ENCODE measurements at regions not wholly inside any gene's neighbourhood (a gene's known extent, or its start where the extent isn't known, plus 50 kb on each side); places are given as distances from the start of the nearest gene placed in this dataset.

- Histone ChIP-seq H3K27me3 (no peaks in the 10 kb centered on the region), H3K4me1 (ENCODE audit: insufficient read depth) (no peaks in the 10 kb centered on the region), H3K36me3 (no peaks in the 10 kb centered on the region), H3K9me3 (no peaks in the 10 kb centered on the region), H3K27ac (no peak overlapping the region), H3K4me3 (no peak overlapping the region)
- TF ChIP-seq CTCF (IDR thresholded peaks at IDR 0.05) (no peak), POLR2A (IDR thresholded peaks at IDR 0.05) (no peak), EP300 (IDR thresholded peaks at IDR 0.05) (no peak)
- 89 to 94% (median 91%) methylated on average over 8 of the region's 8 CpGs for WGBS, 3 donors
- no peak for DNase-seq
- intact Hi-C loops (cut with DNase I), result loop anchor here in 3 of 4 donors (2.0 to 5.0 kb wide), 3 partner anchors 217 to 222 kb away; no protein-coding TSS in a partner anchor
Observed at GRCh38 chr2:158900345-158900744, 68.1 kb upstream of the TANC1 start.

- DNase-seq, result no peak
- Histone ChIP-seq H3K27me3 (no peaks in the 10 kb centered on the region), H3K36me3 (no peaks in the 10 kb centered on the region), H3K9me3 (no peaks in the 10 kb centered on the region), H3K27ac (no peak overlapping the region), H3K4me3 (no peak overlapping the region), H3K4me1 (ENCODE audit: insufficient read depth) (no peaks in the 10 kb centered on the region)
- WGBS, 3 donors, result 93 to 98% (median 95%) methylated on average over 2 of the region's 2 CpGs
- TF ChIP-seq CTCF (IDR thresholded peaks at IDR 0.05), result no peak
- TF ChIP-seq POLR2A (IDR thresholded peaks at IDR 0.05), result no peak
- TF ChIP-seq EP300 (IDR thresholded peaks at IDR 0.05), result no peak
- intact Hi-C loops (cut with DNase I), result loop anchor here in 2 of 4 donors (5.0 kb wide), 2 partner anchors 215 to 220 kb away; no protein-coding TSS in a partner anchor
Observed at GRCh38 chr2:158902005-158902398, 66.4 kb upstream of the TANC1 start.

- 75 to 86% (median 78%) methylated on average over 2 of the region's 2 CpGs for WGBS, 3 donors
- no peaks in the 10 kb centered on the region for H3K36me3 ChIP-seq
- no peak for TF ChIP-seq EP300 (IDR thresholded peaks at IDR 0.05)
- no peak for TF ChIP-seq CTCF (IDR thresholded peaks at IDR 0.05)
- TF ChIP-seq POLR2A (IDR thresholded peaks at IDR 0.05), result no peak
- no peaks in the 10 kb centered on the region for H3K4me1 ChIP-seq (ENCODE audit: insufficient read depth)
- H3K27me3 ChIP-seq, result no peaks in the 10 kb centered on the region
- intact Hi-C loops (cut with DNase I), result loop anchor here in 2 of 4 donors (5.0 kb wide), 2 partner anchors 213 to 218 kb away; no protein-coding TSS in a partner anchor
- H3K4me3 ChIP-seq, result no peak overlapping the region
- no peaks in the 10 kb centered on the region for H3K9me3 ChIP-seq
- H3K27ac ChIP-seq, result no peak overlapping the region
- DNase-seq, result no peak
Observed at GRCh38 chr2:158903711-158904405, 64.6 kb upstream of the TANC1 start.

- no peak overlapping the region for H3K27ac ChIP-seq
- no peaks in the 10 kb centered on the region for H3K36me3 ChIP-seq
- DNase-seq, result no peak
- H3K9me3 ChIP-seq, result no peaks in the 10 kb centered on the region
- H3K4me1 ChIP-seq (ENCODE audit: insufficient read depth), result no peaks in the 10 kb centered on the region
- intact Hi-C loops (cut with DNase I), result loop anchor here in 2 of 4 donors (5.0 kb wide), 2 partner anchors 213 to 218 kb away; no protein-coding TSS in a partner anchor
- H3K4me3 ChIP-seq, result no peak overlapping the region
- 78 to 91% (median 88%) methylated on average over 1 of the region's 1 CpG for WGBS, 3 donors
- TF ChIP-seq CTCF (IDR thresholded peaks at IDR 0.05) (no peak), POLR2A (IDR thresholded peaks at IDR 0.05) (no peak), EP300 (IDR thresholded peaks at IDR 0.05) (no peak)
- no peaks in the 10 kb centered on the region for H3K27me3 ChIP-seq
Observed at GRCh38 chr2:158904627-158905177, 63.7 kb upstream of the TANC1 start.
